ENCODE measurements at regions not wholly inside any gene's neighbourhood (a gene's known extent, or its start where the extent isn't known, plus 50 kb on each side); places are given as distances from the start of the nearest gene placed in this dataset.

DNA sequence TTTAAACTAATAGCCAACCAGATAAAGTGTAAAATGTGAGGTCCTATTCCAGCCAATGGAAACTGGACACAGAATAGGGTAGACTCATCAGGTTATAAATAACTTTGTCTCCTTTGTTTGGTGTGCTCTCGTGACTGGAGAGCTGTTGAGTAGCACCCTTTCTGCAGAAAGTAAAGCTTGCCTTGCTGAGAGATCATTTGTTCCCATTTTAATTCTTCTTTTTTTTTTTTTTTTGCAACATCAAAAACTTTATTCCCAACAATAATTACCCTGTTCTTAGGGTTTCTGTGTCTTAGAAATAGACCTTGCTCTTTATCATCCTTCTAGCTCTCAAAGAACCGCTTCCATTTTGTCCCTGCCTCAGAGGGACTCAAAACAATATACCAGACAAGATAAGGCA, 220.4 kb downstream of the FAM76B start:
- H3K9ac ChIP-seq (ENCODE audit: low read depth, low read length): no peak overlapping the region
- no peak overlapping the region for H4K5ac ChIP-seq (ENCODE audit: low read depth, low read length)
- peaks cover 5% of the 10 kb centered on the region for H3K4me1 ChIP-seq (ENCODE audit: control insufficient read depth, insufficient read depth, low read length)
- BruUV-seq (replicated peaks): no TSS peak
- in situ Hi-C loops (cut with MboI; ENCODE audit: low sequenced_read_pairs): no loop called here
- H3K56ac ChIP-seq (ENCODE audit: extremely low read depth, insufficient read depth, low read length): no peak overlapping the region
- H3K36me3 ChIP-seq (ENCODE audit: control insufficient read depth, insufficient read depth, low read length): no peaks in the 10 kb centered on the region
- H2AK9ac ChIP-seq (replicated peaks; ENCODE audit: low read depth, low read length, poor library complexity): no peak overlapping the region
- no peak overlapping the region for H4K91ac ChIP-seq (ENCODE audit: insufficient read depth, low read depth, low read length)
- ChIA-PET CTCF (no interaction called here), POLR2A (ENCODE audit: unreplicated experiment) (no interaction called here)
- no peak overlapping the region for H2BK20ac ChIP-seq (ENCODE audit: low read depth, low read length)
- no peak overlapping the region for H3K14ac ChIP-seq (replicated peaks; ENCODE audit: low read depth, low read length)
- H3K4me3 ChIP-seq (ENCODE audit: insufficient read depth, low read depth, low read length): no peak overlapping the region
- no peak overlapping the region for H3K18ac ChIP-seq (ENCODE audit: low read depth, low read length)
- no peak overlapping the region for H3K23ac ChIP-seq (ENCODE audit: low read depth, low read length)
- no peaks in the 10 kb centered on the region for H3K79me1 ChIP-seq (ENCODE audit: low read depth in 1 of 2, low read length in 2 of 2)
- peaks cover 2% of the 10 kb centered on the region for H3K9me3 ChIP-seq (ENCODE audit: control insufficient read depth, insufficient read depth, low read length)
- intact Hi-C loops (cut with micrococcal nuclease): no loop called here
- TF ChIP-seq SMC3 (IDR thresholded peaks at IDR 0.05; ENCODE audit: low read depth, low read length) (no peak), FOS (IDR thresholded peaks at IDR 0.05; ENCODE audit: low read depth, low read length) (no peak), CHD1 (IDR thresholded peaks at IDR 0.05; ENCODE audit: low read depth, low read length) (no peak), NFE2L2 (IDR thresholded peaks at IDR 0.05; ENCODE audit: low read depth, low read length) (no peak), MAZ (IDR thresholded peaks at IDR 0.05; ENCODE audit: borderline replicate concordance, low read depth, low read length) (no peak), POLR2A (IDR thresholded peaks at IDR 0.05; ENCODE audit: low read depth, low read length) (no peak)
- TF ChIP-seq, protein P1, sequence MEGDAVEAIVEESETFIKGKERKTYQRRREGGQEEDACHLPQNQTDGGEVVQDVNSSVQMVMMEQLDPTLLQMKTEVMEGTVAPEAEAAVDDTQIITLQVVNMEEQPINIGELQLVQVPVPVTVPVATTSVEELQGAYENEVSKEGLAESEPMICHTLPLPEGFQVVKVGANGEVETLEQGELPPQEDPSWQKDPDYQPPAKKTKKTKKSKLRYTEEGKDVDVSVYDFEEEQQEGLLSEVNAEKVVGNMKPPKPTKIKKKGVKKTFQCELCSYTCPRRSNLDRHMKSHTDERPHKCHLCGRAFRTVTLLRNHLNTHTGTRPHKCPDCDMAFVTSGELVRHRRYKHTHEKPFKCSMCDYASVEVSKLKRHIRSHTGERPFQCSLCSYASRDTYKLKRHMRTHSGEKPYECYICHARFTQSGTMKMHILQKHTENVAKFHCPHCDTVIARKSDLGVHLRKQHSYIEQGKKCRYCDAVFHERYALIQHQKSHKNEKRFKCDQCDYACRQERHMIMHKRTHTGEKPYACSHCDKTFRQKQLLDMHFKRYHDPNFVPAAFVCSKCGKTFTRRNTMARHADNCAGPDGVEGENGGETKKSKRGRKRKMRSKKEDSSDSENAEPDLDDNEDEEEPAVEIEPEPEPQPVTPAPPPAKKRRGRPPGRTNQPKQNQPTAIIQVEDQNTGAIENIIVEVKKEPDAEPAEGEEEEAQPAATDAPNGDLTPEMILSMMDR (conservative IDR thresholded peaks at IDR 0.05; ENCODE audit: low read depth, low read length): no peak
- H3K4me2 ChIP-seq (ENCODE audit: low read depth, low read length): no peak overlapping the region
- dilution Hi-C loops (cut with HindIII; ENCODE audit: low sequenced_read_pairs, unreplicated experiment): no loop called here
- no peak overlapping the region for H2BK15ac ChIP-seq (ENCODE audit: low read depth, low read length)
- DNase-seq (no peak), ATAC-seq (ENCODE audit: low read depth) (no peak)
- no peak overlapping the region for H2AK5ac ChIP-seq (ENCODE audit: low read depth, low read length)
- H3K27ac ChIP-seq (ENCODE audit: insufficient read depth, low read length): no peak overlapping the region
- H2BK120ac ChIP-seq (ENCODE audit: low read depth, low read length): no peak overlapping the region
- H3K27me3 ChIP-seq (ENCODE audit: control insufficient read depth, insufficient read depth, low read length): no peaks in the 10 kb centered on the region; the same call in 1 of the 2 replicates
- WGBS, 2 experiments (ENCODE audit: extremely low coverage in 2 of 2, insufficient read length in 1 of 2): no CpG with 5 or more reads among the region's 2 CpGs
- peaks cover 2% of the 10 kb centered on the region for H3K9me1 ChIP-seq (ENCODE audit: insufficient read depth, low read length)
- H2AFZ ChIP-seq (replicated peaks; ENCODE audit: low read length, poor library complexity): no peak overlapping the region
- H4K20me1 ChIP-seq (ENCODE audit: insufficient read depth, low read length): no peaks in the 10 kb centered on the region
- H4K8ac ChIP-seq (ENCODE audit: low read depth in 2 of 2, low read length in 2 of 2): no peak overlapping the region
- no peak overlapping the region for H2BK5ac ChIP-seq (ENCODE audit: low read depth, low read length, poor library complexity, severe bottlenecking)
- no peak overlapping the region for H3K4ac ChIP-seq (ENCODE audit: low read depth, low read length)

All from IMR-90 (cell line).